ENCODE measurements at regions not wholly inside any gene's neighbourhood (a gene's known extent, or its start where the extent isn't known, plus 50 kb on each side); places are given as distances from the start of the nearest gene placed in this dataset.

- Histone ChIP-seq H3K27ac (ENCODE audit: low read length) (no peak overlapping the region), H3K9ac (ENCODE audit: low read length) (no peak overlapping the region), H3K9me3 (replicated peaks; ENCODE audit: insufficient read depth, low read length) (no peaks in the 10 kb centered on the region), H4K20me1 (ENCODE audit: insufficient read depth, low read length) (no peaks in the 10 kb centered on the region), H3F3A (ENCODE audit: insufficient read depth, low read length) (no peaks in the 10 kb centered on the region), H3K27me3 (replicated peaks; ENCODE audit: insufficient read depth, low read length) (no peaks in the 10 kb centered on the region), H3K4me2 (ENCODE audit: low read depth, low read length) (no peak overlapping the region), H3K9me2 (replicated peaks; ENCODE audit: insufficient read depth, low read length) (no peaks in the 10 kb centered on the region), H3K4me1 (ENCODE audit: low read length) (no peaks in the 10 kb centered on the region), H3K4me3 (ENCODE audit: low read length) (no peak overlapping the region), H3K79me2 (ENCODE audit: low read length) (no peaks in the 10 kb centered on the region), H2AFZ (ENCODE audit: low read length) (no peak overlapping the region), H3K36me3 (replicated peaks; ENCODE audit: insufficient read depth, low read length) (no peaks in the 10 kb centered on the region)
- TF ChIP-seq EZH2phosphoT487 (IDR thresholded peaks at IDR 0.05; ENCODE audit: low read length) = no peak
- TF ChIP-seq EZH2 (optimal IDR thresholded peaks at IDR 0.05; ENCODE audit: low read depth, low read length) = no peak
- no peak for DNase-seq
These were observed 605.6 kb upstream of the SLC39A10 start for GRCh38 chr2:195051401-195051800.

- Histone ChIP-seq H3K4me1 (ENCODE audit: low read length) (no peaks in the 10 kb centered on the region), H3K9ac (ENCODE audit: low read length) (no peak overlapping the region), H3F3A (ENCODE audit: insufficient read depth, low read length) (no peaks in the 10 kb centered on the region), H4K20me1 (ENCODE audit: insufficient read depth, low read length) (no peaks in the 10 kb centered on the region), H3K9me3 (replicated peaks; ENCODE audit: insufficient read depth, low read length) (no peaks in the 10 kb centered on the region), H3K27me3 (replicated peaks; ENCODE audit: insufficient read depth, low read length) (no peaks in the 10 kb centered on the region), H3K4me3 (ENCODE audit: low read length) (no peak overlapping the region), H3K27ac (ENCODE audit: low read length) (no peak overlapping the region), H3K36me3 (replicated peaks; ENCODE audit: insufficient read depth, low read length) (no peaks in the 10 kb centered on the region), H2AFZ (ENCODE audit: low read length) (no peak overlapping the region), H3K79me2 (ENCODE audit: low read length) (no peaks in the 10 kb centered on the region), H3K4me2 (ENCODE audit: low read depth, low read length) (no peak overlapping the region), H3K9me2 (replicated peaks; ENCODE audit: insufficient read depth, low read length) (no peaks in the 10 kb centered on the region)
- DNase-seq = no peak
- TF ChIP-seq EZH2 (optimal IDR thresholded peaks at IDR 0.05; ENCODE audit: low read depth, low read length) (no peak), EZH2phosphoT487 (IDR thresholded peaks at IDR 0.05; ENCODE audit: low read length) (no peak), CTCF (IDR thresholded peaks at IDR 0.05; ENCODE audit: low read length) (no peak)
These were observed 607.5 kb upstream of the SLC39A10 start for GRCh38 chr2:195049372-195050031.

GRCh38 chr2:195047955-195048354, 609.1 kb upstream of the SLC39A10 start:
- TF ChIP-seq EZH2phosphoT487 (IDR thresholded peaks at IDR 0.05; ENCODE audit: low read length) = no peak
- TF ChIP-seq CTCF (IDR thresholded peaks at IDR 0.05; ENCODE audit: low read length) = no peak
- TF ChIP-seq EZH2 (optimal IDR thresholded peaks at IDR 0.05; ENCODE audit: low read depth, low read length) = no peak
- Histone ChIP-seq H3F3A (ENCODE audit: insufficient read depth, low read length) (no peaks in the 10 kb centered on the region), H3K4me2 (ENCODE audit: low read depth, low read length) (no peak overlapping the region), H3K9me2 (replicated peaks; ENCODE audit: insufficient read depth, low read length) (no peaks in the 10 kb centered on the region), H3K27me3 (replicated peaks; ENCODE audit: insufficient read depth, low read length) (no peaks in the 10 kb centered on the region), H3K4me1 (ENCODE audit: low read length) (no peaks in the 10 kb centered on the region), H3K4me3 (ENCODE audit: low read length) (no peak overlapping the region), H3K79me2 (ENCODE audit: low read length) (no peaks in the 10 kb centered on the region), H4K20me1 (ENCODE audit: insufficient read depth, low read length) (no peaks in the 10 kb centered on the region), H3K27ac (ENCODE audit: low read length) (no peak overlapping the region), H3K36me3 (replicated peaks; ENCODE audit: insufficient read depth, low read length) (no peaks in the 10 kb centered on the region), H2AFZ (ENCODE audit: low read length) (no peak overlapping the region), H3K9ac (ENCODE audit: low read length) (no peak overlapping the region), H3K9me3 (replicated peaks; ENCODE audit: insufficient read depth, low read length) (no peaks in the 10 kb centered on the region)
- DNase-seq = no peak

- DNase-seq = no peak
- Histone ChIP-seq H3K36me3 (replicated peaks; ENCODE audit: insufficient read depth, low read length) (no peaks in the 10 kb centered on the region), H2AFZ (ENCODE audit: low read length) (no peak overlapping the region), H3K27ac (ENCODE audit: low read length) (no peak overlapping the region), H4K20me1 (ENCODE audit: insufficient read depth, low read length) (no peaks in the 10 kb centered on the region), H3K9ac (ENCODE audit: low read length) (no peak overlapping the region), H3K27me3 (replicated peaks; ENCODE audit: insufficient read depth, low read length) (no peaks in the 10 kb centered on the region), H3K9me3 (replicated peaks; ENCODE audit: insufficient read depth, low read length) (no peaks in the 10 kb centered on the region), H3F3A (ENCODE audit: insufficient read depth, low read length) (no peaks in the 10 kb centered on the region), H3K79me2 (ENCODE audit: low read length) (no peaks in the 10 kb centered on the region), H3K4me2 (ENCODE audit: low read depth, low read length) (no peak overlapping the region), H3K4me1 (ENCODE audit: low read length) (no peaks in the 10 kb centered on the region), H3K9me2 (replicated peaks; ENCODE audit: insufficient read depth, low read length) (no peaks in the 10 kb centered on the region), H3K4me3 (ENCODE audit: low read length) (no peak overlapping the region)
- TF ChIP-seq EZH2 (optimal IDR thresholded peaks at IDR 0.05; ENCODE audit: low read depth, low read length) (no peak), CTCF (IDR thresholded peaks at IDR 0.05; ENCODE audit: low read length) (no peak), EZH2phosphoT487 (IDR thresholded peaks at IDR 0.05; ENCODE audit: low read length) (no peak)
These were observed 612.2 kb upstream of the SLC39A10 start for GRCh38 chr2:195044801-195045200.
